Daoy (cell line): ENCODE measurements at regions not wholly inside any gene's neighbourhood (a gene's known extent, or its start where the extent isn't known, plus 50 kb on each side); places are given as distances from the start of the nearest gene placed in this dataset.

ENCODE experiments used
- DNase-seq: peaks from one replicate; pipeline ENCODE4 v3.0.0-alpha.2; 2015; ENCODE audit warnings: low read depth

DNA sequence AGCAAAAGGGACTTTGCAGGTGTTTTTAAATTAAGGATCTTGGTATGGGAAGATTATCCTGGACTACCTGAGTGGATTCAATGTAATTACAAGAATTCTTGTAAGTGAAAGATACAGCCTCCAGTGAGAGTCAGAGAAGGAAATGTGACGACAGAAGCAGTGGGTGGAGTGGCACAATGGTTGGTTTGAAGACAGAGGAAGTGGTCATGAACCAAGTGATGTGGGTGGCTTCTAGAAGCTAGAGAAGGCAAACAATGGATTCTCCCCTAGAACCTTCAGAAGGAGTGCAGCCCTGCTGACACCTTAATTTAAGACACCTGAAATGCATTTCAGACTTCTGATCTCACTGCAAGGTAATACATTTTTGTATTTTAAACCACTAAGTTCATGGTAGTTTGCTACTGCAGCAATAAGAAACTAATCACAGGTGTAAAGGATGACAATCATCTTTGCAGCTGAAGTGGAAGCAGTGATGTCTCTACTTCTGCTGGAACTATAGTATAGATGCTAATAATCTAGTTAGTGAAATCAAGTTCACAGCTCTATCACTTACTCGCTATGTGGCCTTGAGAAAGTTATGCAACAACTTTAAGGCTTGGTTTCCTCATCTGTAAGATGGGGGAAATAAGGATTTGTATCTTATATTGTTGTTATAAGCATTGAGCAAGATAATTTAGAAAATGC is 403.4 kb upstream of the SUCLG2 start:
- DNase-seq: no peak

DNA sequence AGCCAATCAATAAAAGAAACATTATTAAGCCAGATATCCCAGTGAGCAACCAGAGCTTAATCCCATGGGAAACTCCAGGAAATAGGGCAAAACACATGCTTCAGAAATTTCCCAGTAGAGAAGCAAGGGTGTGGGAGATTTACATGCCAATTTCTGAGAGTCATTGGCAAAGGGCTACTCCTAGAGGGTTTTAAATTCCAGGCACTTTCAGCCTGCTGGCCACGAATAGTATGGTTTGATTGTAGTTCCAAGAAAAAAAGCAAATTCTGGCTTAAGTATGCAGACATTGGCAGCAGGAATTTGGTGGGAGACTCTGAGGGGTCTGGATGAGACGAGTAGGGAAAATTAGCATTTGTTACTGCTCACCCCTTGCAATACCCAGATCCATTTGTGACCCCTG is 402.1 kb upstream of the SUCLG2 start:
- DNase-seq: no peak

DNA sequence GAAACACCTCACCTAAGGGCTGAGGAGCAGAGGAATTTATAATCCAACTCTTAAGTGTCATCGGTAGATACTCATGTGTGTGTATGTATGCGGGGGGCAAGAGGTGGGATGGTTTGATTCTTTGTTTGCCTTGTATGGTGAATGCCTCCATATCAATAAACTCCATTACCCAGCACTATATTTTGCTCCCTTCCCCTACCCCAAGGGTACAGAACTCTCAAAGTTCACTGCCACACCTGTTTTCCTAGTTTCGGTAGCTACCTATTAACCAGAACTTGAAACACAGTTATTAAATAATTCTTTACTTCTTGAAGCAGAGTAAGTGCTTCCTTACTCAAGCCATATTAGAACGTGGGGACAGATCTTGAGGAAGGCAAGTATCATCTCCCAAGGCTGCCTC is 400.8 kb upstream of the SUCLG2 start:
- no peak for DNase-seq

DNA sequence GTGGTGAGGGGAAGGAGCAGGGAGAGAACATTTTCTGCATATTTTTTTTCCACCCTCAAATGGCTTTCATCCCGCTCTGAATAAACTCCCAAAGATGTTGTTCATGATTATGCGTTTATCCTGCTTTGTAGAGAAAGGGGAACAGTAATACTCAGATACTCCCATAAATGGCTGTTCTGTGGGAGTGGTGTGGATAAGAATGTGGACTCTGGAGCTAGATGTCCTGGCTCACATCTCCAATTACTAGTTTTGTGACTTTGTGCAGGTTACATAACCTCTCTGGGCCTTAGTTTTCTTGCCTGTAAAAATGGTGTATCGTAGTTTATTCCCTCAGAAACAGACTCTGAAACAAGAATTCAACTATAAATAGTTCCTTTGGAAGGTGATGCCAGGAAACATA is 395.4 kb upstream of the SUCLG2 start:
- no peak for DNase-seq

DNA sequence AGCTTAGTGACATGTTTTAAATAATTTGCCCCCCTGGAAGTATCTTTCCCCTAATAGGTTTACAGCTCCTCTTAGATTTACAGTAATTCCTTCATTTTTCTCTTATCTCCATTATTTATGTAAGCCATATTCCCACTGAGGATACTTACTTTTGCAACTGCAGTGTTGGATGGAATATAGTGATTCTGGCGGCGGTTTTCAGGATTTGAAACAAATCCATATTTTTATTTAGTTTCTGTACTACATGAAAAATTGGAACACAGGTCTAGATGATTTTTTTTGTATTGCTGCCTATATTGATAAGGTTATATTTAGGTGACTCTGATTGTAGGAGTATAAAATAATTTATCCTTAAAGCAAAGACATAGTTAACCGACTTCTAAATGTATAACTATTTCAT is 391.6 kb upstream of the SUCLG2 start:
- DNase-seq: no peak

DNA sequence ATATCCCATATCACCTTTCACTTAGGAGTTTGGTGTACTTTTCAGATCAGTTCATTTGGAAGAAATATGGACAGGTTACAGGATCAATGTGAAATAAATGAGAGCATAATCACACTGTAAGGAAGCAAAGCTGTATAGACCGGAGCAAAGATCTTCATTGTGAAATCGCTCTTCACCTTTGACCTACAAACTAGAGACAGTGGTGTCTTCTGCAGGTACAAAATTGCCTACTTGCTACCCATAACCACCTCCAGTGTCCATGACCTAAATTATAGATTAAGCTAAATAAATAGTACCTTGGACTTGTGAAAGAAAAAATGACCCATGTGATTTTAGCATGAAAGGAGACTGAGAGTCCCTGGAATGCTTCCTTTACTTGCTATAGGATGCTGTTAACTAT is 379.5 kb upstream of the SUCLG2 start:
- no peak for DNase-seq

DNA sequence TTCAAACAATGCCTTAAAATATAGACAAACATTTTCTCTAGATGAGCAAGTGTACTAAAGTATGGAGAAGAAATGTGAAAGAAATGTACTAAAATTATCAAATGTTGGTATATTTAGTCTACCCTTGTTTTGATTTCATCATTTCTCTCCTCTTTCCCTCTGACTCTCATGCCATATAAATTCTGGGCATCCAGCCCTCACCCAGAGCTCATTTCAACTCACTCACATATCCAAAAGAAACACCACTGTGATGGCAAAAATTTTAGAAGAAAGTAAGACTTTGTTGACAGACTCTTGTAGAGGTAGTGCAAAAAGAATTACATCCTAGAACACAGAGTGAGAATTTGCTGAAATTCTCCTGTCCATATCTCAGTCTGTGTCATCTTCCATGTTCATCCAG is 377.8 kb upstream of the SUCLG2 start:
- no peak for DNase-seq

DNA sequence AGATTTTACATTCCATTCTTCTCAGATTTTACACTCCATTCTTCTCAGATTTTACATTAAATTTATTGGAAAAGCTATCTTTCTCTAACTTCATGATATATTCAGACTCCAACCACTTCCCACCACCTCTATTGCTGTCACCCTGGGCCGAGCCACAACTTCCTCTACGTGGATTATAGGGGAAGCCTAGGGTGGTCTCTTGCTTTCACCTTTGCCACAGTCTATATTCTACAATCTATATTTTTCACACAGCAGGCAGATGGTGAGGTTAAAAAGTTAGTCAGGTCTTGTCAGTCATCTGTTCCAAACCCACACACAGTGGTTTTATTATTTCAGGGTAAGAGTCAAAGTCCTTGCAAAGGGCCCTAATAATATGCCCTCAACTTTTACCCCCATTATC is 370.8 kb upstream of the SUCLG2 start:
- no peak for DNase-seq

DNA sequence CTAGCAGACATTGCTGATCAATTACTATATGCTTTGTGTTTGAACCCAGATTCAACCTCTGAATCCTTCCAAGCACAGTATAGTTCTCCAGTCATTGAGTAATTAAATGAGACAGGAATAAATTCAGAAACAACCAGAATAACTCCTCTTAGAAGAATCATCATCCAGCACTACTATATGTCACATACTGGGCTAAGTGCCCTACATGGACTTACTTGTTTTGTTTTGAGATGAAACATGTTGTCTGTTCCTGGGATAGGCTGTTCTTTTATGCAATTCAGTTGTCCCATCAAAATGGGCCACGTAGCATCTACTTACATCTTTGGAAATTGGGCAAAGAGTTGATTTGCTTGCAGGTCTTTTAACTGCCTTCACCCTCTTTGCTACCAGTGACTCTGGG is 365.5 kb upstream of the SUCLG2 start:
- DNase-seq: no peak

DNA sequence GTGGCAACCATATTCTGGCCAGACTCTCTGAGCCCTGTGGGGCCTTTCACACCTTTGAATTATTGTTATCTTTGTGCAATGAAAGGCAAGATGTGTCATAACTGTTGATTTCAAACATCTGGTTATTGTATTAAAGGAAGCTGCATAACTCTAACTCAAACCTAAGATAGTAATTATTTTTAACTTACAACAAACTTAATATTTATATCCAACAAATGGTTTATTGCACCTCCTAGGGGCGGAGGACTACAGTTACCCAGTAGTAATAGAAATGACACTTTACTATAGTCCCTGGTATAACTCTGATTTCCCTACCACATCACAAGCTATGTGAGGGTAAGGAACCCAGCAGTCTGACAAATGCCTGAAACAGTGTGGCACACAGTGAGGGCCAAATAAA is 363.9 kb upstream of the SUCLG2 start:
- DNase-seq: no peak

DNA sequence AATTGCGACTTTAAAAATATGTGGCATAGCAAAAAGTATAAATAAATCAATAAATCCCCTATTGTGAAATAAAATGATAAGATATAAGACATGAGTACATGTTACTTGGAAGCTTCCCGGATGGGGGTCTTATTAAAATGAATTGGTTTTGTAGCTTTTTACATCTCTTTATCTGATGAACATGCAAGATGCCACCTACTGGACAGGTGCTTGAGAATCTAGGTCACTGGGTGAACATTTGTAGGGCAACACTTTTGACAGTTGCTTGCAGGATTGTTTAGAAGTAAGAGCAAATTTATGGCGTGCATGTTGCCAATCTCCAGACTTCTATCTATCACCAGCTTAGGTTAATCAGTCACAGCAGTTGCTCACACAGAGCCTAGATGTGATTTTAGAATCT is 362.7 kb upstream of the SUCLG2 start:
- no peak for DNase-seq

DNA sequence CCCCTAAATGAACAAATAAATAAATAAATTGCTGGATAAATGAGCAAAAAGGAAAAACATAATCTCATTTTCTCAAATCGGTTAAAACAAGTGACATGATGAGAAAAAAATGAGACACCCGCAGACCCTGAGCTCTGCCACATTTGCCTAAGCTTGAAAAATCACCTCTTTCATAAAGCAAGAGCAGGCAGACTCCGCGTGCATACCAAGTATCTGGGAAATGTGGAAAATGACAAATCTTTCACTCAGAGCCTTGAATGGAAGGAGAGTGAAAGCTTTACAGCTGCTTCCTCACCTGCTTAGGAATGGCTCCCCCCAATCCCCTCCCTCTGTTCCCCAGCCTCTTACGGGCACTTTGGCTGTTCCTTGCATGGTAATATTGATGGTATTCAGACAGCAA is 355.5 kb upstream of the SUCLG2 start:
- DNase-seq: no peak

DNA sequence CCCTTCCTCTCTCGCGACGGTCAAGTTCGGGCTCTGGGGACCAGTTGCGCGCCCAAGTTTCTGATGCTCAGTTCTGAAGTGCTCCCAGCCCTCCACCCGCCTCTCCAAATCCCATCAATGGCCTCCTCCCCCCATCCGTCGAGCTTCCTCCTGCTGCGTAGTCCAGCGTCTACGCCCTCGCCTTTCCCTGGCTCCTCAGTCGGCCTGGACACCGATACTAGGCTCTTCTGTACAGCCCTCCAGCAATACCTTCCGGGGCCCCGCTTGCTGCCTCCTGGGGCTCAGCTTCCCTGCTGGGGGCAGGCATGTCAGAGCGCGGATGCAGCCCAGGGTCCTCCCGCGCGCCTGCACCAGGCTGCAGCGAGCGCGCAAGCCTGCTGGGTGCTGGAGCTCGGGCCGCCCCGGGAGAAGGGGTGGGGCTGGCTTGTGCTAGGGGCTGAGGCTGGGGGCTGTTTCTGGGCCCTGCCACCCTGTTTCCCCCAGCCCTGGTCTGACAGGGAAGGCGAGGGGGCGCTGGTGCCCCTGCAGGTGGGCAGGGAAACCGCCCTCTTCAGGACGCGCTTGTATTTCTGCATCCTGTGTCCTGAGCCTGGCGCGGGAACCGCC is 353.3 kb upstream of the SUCLG2 start:
- no peak for DNase-seq

DNA sequence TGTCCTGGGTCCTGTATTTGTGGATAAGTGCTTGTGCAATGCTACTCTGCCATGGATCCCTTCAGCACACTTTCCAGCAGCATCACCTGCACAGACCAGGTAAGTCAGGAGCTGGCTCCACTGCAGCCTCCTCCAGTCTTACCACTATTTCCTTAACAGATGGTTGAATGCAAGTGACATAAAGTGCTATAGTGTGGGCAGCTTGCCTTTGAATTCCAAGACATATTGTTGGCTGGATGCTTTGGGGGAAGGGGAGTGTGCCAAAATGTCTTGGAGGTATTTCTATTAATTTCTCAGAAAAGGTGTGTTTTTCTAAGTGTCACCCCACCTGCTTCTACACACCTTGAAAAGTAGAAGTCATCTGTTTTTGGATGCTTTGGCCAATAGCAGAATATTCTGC is 352.2 kb upstream of the SUCLG2 start:
- DNase-seq: no peak

DNA sequence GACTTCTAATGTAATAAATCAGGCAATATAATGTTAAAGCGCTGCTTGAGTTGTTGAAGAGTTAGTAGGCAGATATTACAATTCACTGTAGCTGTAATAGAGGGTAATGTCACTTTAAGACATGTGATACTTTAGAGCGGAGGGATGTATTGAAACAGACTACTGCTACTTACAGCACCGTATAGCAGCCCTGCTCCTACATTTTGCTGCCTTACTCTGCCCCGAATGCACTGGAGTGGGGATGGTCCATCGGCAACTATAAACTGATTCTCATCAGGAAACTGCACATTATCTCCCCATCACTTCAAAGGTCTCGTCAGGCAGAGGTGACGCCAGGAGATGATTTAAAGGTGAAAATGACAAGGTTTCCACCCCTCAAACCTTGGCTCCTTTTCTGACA is 349.7 kb upstream of the SUCLG2 start:
- no peak for DNase-seq

DNA sequence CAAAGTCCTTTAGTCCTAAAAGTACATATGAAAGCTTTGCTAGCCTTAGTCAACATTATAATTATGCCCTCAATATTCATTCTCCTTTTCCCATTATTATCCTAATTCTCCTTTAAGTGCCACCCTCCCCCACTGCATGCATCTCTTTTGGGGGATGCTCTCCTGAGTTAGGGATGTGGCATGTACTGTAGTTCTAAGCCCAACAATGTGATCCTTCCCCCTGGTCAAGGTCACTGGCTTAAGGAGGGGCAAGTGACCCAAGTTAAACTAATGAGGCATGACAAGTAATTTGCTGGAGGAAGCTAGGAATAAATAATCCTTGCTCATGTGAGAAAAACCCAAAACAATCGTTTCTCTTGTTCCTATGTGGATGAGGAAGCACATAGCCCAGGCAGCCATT is 343.9 kb upstream of the SUCLG2 start:
- no peak for DNase-seq

DNA sequence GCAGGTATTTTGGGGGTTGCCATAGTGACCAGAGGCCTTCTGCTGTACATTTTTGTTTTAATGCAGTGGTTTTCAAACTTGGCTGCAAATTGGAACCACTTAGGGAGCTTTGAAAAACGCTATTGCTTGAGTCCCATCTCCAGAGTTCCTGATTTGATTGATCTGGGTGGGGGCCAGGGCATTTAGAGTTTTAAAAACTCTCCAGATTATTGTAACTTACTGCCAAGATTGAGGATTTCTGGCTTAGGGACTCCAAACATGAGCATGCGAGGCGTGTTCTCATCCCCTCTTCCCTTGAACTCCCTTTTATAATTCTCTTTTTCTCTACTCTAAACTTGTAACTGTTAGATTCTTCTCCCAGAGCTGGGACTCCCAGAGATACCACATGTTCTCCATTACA is 340.8 kb upstream of the SUCLG2 start:
- DNase-seq: no peak

DNA sequence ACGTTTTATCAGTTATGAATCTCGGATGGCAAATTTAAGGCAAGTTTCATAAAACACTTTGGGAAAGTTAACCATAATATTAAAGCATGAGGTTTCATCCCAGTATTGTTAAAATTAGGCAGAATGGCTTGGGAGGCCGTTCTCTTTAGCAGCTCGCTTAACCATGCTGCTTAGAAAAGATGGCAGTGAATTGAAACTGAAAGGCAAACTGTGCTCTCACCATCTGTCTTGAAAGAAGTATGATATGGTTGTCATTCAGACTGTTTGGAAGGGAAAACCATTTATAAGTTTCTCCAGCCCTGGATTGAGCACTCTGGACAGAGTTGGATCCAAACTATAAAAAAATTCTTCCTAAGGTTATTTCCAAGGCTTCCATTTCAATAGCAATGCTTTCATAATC is 332.3 kb upstream of the SUCLG2 start:
- no peak for DNase-seq

DNA sequence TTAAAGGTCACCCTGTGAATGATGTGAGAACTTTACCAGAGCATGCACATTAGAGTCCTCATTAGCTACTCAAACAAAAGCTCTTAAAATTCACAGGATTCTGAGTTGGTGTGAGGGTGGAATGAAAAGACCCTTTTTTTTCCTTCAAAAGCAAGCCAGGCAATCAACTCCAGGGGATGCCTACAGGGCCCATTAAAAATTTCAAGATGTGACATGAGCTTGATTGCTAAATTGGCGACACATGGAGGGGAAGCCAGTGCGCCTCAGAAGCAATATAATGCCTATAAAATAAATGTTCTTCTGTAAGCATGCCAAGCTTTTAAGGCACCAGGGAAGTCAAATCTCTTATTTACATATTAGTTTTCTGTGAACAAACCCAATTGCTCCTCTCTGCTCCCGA is 328.8 kb upstream of the SUCLG2 start:
- no peak for DNase-seq

DNA sequence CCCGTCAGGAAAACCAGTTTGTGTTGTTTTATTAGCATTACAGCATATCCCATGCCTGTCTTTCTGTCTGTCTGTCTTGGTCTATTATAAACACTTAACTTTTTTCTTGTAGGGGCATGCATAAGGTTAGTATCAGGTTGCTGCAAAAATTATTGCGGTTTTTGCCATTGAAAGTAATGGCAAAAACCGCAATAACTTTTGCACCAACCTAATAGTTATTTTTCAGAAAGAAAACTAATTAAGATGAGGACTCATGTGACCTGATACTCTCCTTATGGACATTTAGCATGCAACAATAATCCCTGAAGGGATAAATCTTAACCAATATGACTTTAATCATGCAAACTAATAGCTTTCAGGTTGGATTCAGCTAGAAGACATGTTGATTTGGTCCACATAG is 326.7 kb upstream of the SUCLG2 start:
- DNase-seq: no peak

DNA sequence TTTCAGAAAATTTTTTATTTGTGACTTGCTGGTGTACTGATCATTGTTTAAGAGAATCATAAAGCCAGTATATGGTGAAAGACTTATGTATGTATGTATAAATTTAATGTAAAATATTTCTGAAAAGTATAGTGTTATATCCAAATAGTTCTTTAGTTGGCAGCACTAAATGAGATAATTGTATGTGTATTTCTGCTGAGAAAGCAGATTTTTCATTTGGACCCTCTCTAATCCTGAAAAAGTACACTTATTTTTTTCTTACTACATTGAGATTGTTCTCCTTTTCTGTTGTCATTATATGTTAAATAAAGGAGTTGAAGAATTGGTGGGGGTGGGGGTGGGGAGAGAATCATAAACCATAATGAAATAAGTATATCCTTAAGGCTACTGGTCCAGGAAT is 324.9 kb upstream of the SUCLG2 start:
- no peak for DNase-seq

DNA sequence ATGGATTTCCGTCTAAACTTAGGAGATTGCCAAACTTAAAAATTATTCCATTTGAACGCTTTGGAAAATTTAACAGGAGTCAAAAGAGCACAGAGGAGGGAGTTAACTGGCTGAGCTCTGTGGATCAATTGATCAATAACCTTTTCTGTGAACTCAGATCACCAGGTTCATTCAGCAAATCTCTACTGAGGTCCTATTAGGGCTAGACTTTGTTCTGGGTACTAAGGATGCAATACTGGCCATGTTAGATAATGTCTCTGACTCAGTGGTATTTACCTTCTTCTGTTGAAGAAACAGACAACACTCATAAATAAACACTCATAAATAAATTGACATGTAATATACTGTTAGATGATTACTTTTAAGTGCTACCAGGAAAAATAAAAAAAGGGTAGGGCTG is 323.4 kb upstream of the SUCLG2 start:
- DNase-seq: no peak

DNA sequence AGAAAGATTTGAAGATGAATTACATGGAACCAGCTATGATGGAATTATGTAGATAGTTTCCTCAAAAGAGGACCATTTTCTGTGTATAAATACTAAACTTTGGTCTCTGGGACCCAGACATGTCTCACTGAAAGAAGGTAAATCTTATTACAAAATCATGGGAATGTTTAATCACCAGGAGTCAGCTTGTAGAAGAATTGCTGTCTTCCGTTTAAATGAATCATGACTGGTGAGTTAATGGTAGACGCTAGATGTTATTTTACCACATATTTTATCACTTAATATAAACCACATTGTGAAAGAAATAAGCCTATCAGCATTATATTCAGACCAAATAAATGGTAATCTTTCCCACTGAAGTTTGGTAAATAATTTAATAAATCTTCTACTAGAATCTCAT is 322.3 kb upstream of the SUCLG2 start:
- DNase-seq: no peak

DNA sequence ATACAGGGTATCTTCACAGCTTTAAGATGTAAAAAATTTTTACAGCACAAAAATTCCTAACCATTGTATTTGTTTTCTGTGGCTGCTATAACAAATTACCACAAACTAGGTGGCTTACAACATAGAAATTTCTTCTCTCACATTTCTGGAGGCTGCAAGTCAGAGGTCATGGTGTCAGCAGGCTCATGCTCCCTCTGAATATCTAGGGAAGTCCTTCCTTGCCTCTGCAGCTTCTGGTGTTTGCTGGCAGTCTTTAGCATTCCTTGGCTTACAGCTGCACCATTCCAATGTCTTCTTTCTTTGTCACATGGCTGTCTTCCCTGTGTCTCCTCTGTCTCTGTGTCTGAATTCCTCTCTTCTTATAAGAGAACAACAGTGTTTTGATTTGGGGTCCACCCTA is 310.2 kb upstream of the SUCLG2 start:
- DNase-seq: no peak
